DND-41 (cell line): ENCODE measurements at regions not wholly inside any gene's neighbourhood (a gene's known extent, or its start where the extent isn't known, plus 50 kb on each side); places are given as distances from the start of the nearest gene placed in this dataset.

Experiments used
- ATAC-seq: fragments of 200-7000 bp; cut with Tn5 transposase; 3 replicates; pipeline ENCODE4 v1.9.1; 2021; ENCODE audit warnings: low read depth; ENCODE audit not compliant: insufficient read depth
- DNase-seq: peaks from one replicate; pipeline ENCODE4 v3.0.0-alpha.2; 2020
- H2AFZ ChIP-seq: 2 replicates; pipeline ENCODE4 v1.6.0; 2012; ENCODE audit warnings: low read depth, low read length
- H3K27ac ChIP-seq: 2 replicates; pipeline ENCODE4 v1.5.1; 2012; ENCODE audit warnings: low read length, inconsistent platforms
- H3K27me3 ChIP-seq: fragments of 200-600 bp; sonication (generic); 2 replicates; pipeline ENCODE4 v1.6.0; 2012; ENCODE audit warnings: low read length, mild to moderate bottlenecking, inconsistent platforms; ENCODE audit not compliant: insufficient read depth, poor library complexity
- H3K36me3 ChIP-seq: 2 replicates; pipeline ENCODE4 v1.5.1; 2012; ENCODE audit warnings: low read length, inconsistent platforms; ENCODE audit not compliant: insufficient read depth
- H3K4me1 ChIP-seq: 2 replicates; pipeline ENCODE4 v1.5.1; 2012; ENCODE audit warnings: mild to moderate bottlenecking, low read length; ENCODE audit not compliant: insufficient read depth
- H3K4me2 ChIP-seq: 2 replicates; pipeline ENCODE4 v1.6.0; 2012; ENCODE audit warnings: mild to moderate bottlenecking, moderate library complexity, low read length, inconsistent platforms; ENCODE audit not compliant: insufficient read depth
- H3K4me3 ChIP-seq, 2 experiments: fragments of 200-600 bp in 1 of 2; shearing (Covaris generic) in 1 of 2; 2 replicates each; pipeline ENCODE4 v1.5.1; 2012 to 2016; ENCODE audit warnings: inconsistent platforms in 2 of 2, low read length in 2 of 2, mild to moderate bottlenecking in 2 of 2, low read depth in 1 of 2, moderate library complexity in 1 of 2
- H3K79me2 ChIP-seq: 2 replicates; pipeline ENCODE4 v1.6.0; 2012; ENCODE audit warnings: low read length, inconsistent platforms; ENCODE audit not compliant: insufficient read depth
- H3K9ac ChIP-seq: 2 replicates; pipeline ENCODE4 v1.6.0; 2012; ENCODE audit warnings: low read depth, mild to moderate bottlenecking, inconsistent platforms, low read length, moderate library complexity
- H3K9me3 ChIP-seq: 2 replicates; pipeline ENCODE4 v1.5.1; 2012; ENCODE audit warnings: low read length, moderate library complexity, mild to moderate bottlenecking, inconsistent platforms; ENCODE audit not compliant: insufficient read depth, severe bottlenecking
- H4K20me1 ChIP-seq: 2 replicates; pipeline ENCODE4 v1.6.0; 2012; ENCODE audit warnings: low read length; ENCODE audit not compliant: insufficient read depth
- CTCF ChIP-seq: IDR thresholded peaks from 2 replicates; pipeline ENCODE4 v1.5.1; 2012; ENCODE audit warnings: borderline replicate concordance, low read length, moderate library complexity, mild to moderate bottlenecking; ENCODE audit not compliant: poor library complexity, severe bottlenecking; ENCODE audit errors: extremely low read depth
- EZH2 ChIP-seq: IDR thresholded peaks from 3 replicates; pipeline ENCODE4 v1.6.1; 2012; ENCODE audit warnings: borderline replicate concordance, low read depth, mild to moderate bottlenecking, moderate library complexity, low read length, inconsistent platforms; ENCODE audit not compliant: severe bottlenecking

DNA sequence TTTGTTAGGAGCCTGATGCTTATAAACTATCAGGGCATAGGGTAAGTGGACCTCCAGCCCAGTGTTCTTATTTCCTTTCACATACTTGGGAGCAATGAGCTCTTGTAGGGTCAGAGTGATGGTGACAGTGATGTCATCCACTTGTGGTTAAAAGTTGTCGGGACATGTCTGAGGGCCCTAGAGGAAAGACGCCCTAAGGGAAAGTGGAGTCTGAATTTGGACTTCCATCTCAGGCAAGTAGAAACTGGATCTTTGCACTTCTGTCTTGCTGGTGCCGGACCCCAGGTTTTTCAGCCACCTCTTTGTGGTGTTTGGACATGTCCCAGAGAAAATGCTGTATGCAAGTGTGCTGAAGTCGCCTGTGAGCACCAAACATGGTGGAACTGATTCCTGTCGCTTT lies 900.5 kb downstream of the C6orf118 start:
- Histone ChIP-seq H3K9ac (no peak overlapping the region), H3K79me2 (no peaks in the 10 kb centered on the region), H3K27me3 (no peaks in the 10 kb centered on the region), H2AFZ (no peak overlapping the region), H3K4me1 (no peaks in the 10 kb centered on the region), H3K4me2 (no peak overlapping the region), H4K20me1 (no peaks in the 10 kb centered on the region), H3K9me3 (no peaks in the 10 kb centered on the region), H3K27ac (no peak overlapping the region), H3K4me3 (no peak overlapping the region), H3K36me3 (no peaks in the 10 kb centered on the region)
- TF ChIP-seq EZH2 (no peak), CTCF (no peak)
- ATAC-seq (no peak), DNase-seq (no peak)

- no peak overlapping the region for H2AFZ ChIP-seq
- H4K20me1 ChIP-seq = no peaks in the 10 kb centered on the region
- ATAC-seq = no peak
- H3K9ac ChIP-seq = no peak overlapping the region
- DNase-seq = no peak
- no peaks in the 10 kb centered on the region for H3K9me3 ChIP-seq
- H3K27me3 ChIP-seq = no peaks in the 10 kb centered on the region
- no peak overlapping the region for H3K4me3 ChIP-seq
- H3K79me2 ChIP-seq = no peaks in the 10 kb centered on the region
- H3K27ac ChIP-seq = no peak overlapping the region
- no peaks in the 10 kb centered on the region for H3K36me3 ChIP-seq
- no peaks in the 10 kb centered on the region for H3K4me1 ChIP-seq
- no peak for TF ChIP-seq CTCF
- TF ChIP-seq EZH2 = no peak
- H3K4me2 ChIP-seq = no peak overlapping the region
Measured at GRCh38 chr6:164404812-164405488, 904.5 kb downstream of the C6orf118 start.

DNA sequence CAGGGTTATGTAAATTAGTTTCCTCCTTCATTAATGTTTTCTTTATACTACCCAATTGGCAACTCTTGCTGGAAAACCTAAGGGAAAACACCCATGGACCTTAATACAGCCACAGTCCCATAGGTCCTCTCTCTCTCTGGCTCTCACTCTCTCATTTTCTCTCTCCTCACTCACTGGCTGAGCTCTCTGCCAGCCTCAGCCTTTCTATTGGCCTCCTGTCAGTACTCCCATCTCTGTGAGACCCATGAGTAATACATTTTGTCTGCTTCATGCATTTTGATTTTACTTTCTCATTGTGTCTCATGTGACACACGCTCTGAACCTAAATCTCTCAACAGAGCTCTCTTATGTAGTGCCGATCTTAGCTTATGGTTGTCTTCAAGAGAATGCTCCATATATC lies 907.5 kb downstream of the C6orf118 start:
- DNase-seq (no peak), ATAC-seq (no peak)
- H3K4me3 ChIP-seq = no peak overlapping the region
- H3K9ac ChIP-seq = no peak overlapping the region
- H3K27ac ChIP-seq = no peak overlapping the region
- H3K36me3 ChIP-seq = no peaks in the 10 kb centered on the region
- no peak overlapping the region for H2AFZ ChIP-seq
- no peaks in the 10 kb centered on the region for H3K9me3 ChIP-seq
- no peaks in the 10 kb centered on the region for H3K79me2 ChIP-seq
- no peak overlapping the region for H3K4me2 ChIP-seq
- H3K27me3 ChIP-seq = no peaks in the 10 kb centered on the region
- no peaks in the 10 kb centered on the region for H4K20me1 ChIP-seq
- TF ChIP-seq CTCF (no peak), EZH2 (no peak)
- H3K4me1 ChIP-seq = peaks cover 6% of the 10 kb centered on the region; the same call in 1 of the 2 replicates
